Left ventricle myocardium inferior (tissue), 1 donor: ENCODE measurements at regions not wholly inside any gene's neighbourhood (a gene's known extent, or its start where the extent isn't known, plus 50 kb on each side); places are given as distances from the start of the nearest gene placed in this dataset.

Experiments used
- DNase-seq: peaks from one replicate; pipeline ENCODE4 v3.0.0-alpha.2; 2020
- H3K27ac ChIP-seq: fragments of 200-600 bp; replicated peaks from 2 replicates; pipeline ENCODE4 v1.8.0; 2021
- H3K27me3 ChIP-seq: fragments of 200-600 bp; 2 replicates; pipeline ENCODE4 v1.8.0; 2021; ENCODE audit warnings: low read depth
- H3K36me3 ChIP-seq: fragments of 200-600 bp; 2 replicates; pipeline ENCODE4 v1.8.0; 2021
- H3K4me1 ChIP-seq: fragments of 200-600 bp; 2 replicates; pipeline ENCODE4 v1.8.0; 2021
- H3K4me3 ChIP-seq: fragments of 200-600 bp; 2 replicates; pipeline ENCODE4 v1.8.0; 2021; ENCODE audit warnings: mild to moderate bottlenecking, moderate library complexity
- H3K9me3 ChIP-seq: fragments of 200-600 bp; replicated peaks from 2 replicates; pipeline ENCODE4 v1.8.0; 2021
- CTCF ChIP-seq: fragments of 200-600 bp; IDR thresholded peaks from 2 replicates; pipeline ENCODE4 v1.8.0; 2021; ENCODE audit warnings: antibody characterized with exemption, mild to moderate bottlenecking, borderline replicate concordance
- intact Hi-C: fragments of 100-400 bp; cut with micrococcal nuclease; formaldehyde crosslinking; loops from one replicate; pipeline ENCODE4 v1.11.0; 2022
- donor health status: DM: no; HTN: yes; CAD: no; lungs with severe emphysema.

DNA sequence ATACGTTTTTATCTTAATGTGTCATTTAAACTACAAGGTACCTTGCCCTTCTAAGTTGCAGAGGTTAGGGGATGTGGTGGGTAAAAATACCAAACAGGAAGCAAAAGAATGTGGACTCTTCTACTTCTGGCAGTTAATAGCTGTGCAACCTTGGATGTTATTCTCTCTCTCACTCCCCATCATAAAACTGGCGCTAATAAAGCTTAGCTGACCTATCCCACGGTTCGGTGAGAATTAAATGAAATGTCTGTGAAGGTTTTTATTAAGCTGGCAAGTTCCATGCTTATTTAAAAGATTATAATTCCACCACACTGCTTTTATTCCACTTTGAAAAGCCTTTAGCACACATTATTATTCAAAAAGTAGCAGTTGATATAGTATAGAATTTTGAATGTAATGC lies 127.8 kb upstream of the SLC22A23 start:
- Histone ChIP-seq H3K27ac (no peak overlapping the region), H3K9me3 (peaks cover 15% of the 10 kb centered on the region), H3K4me1 (no peaks in the 10 kb centered on the region), H3K4me3 (no peak overlapping the region), H3K36me3 (no peaks in the 10 kb centered on the region), H3K27me3 (peaks cover 13% of the 10 kb centered on the region)
- DNase-seq = no peak
- TF ChIP-seq CTCF = no peak
- intact Hi-C loops = no loop called here

DNA sequence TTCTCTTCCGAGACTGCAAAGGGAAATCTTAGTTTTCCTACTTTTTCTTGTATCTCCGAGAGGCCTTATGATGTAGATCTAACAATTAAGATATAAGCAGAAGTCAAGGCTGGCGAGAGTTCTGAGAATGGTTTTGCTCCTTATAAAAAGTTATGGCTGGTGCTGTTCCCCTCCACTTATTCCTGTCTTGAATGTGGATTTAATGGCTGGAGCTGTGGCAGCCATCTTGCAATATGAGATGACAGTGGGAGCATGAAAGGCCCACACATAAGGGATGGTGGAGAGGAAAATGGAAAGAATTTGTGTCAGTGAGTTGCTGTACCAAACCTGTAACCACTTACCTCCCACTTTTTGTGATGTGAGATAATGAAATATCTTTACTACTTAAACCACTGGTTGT lies 124.6 kb upstream of the SLC22A23 start:
- Histone ChIP-seq H3K4me1 (no peaks in the 10 kb centered on the region), H3K27me3 (peaks cover 25% of the 10 kb centered on the region), H3K36me3 (no peaks in the 10 kb centered on the region), H3K9me3 (no peaks in the 10 kb centered on the region), H3K27ac (no peak overlapping the region), H3K4me3 (no peak overlapping the region)
- TF ChIP-seq CTCF = no peak
- intact Hi-C loops = no loop called here
- no peak for DNase-seq

- H3K9me3 ChIP-seq = no peaks in the 10 kb centered on the region
- peaks cover 38% of the 10 kb centered on the region for H3K27me3 ChIP-seq
- no peaks in the 10 kb centered on the region for H3K36me3 ChIP-seq
- no peak for TF ChIP-seq CTCF
- H3K4me3 ChIP-seq = no peak overlapping the region
- no peak for DNase-seq
- intact Hi-C loops = no loop called here
- no peak overlapping the region for H3K27ac ChIP-seq
- H3K4me1 ChIP-seq = no peaks in the 10 kb centered on the region
These were observed 122.9 kb upstream of the SLC22A23 start for GRCh38 chr6:3579652-3580175.

DNA sequence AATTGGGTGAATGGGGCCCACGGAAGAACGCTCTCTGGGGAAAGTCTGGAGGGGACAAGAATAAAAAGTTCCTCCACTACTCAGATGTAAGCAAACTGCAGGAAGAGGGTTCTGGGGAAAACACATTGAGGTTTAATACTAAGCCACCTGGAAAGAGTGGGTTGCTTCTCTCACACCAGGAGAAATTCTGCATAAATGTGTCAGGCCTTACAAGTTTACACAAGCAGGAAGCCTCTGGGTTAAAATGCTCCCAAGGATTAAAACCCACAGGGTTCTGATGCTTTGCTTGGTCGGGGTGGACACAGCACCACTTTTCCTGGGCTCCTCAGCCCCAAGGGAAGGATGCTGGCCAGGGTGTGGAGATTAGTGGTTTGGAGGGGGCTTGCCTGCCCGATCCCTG lies 122.1 kb upstream of the SLC22A23 start:
- Histone ChIP-seq H3K36me3 (no peaks in the 10 kb centered on the region), H3K27ac (no peak overlapping the region), H3K27me3 (peaks cover 36% of the 10 kb centered on the region), H3K4me3 (no peak overlapping the region), H3K9me3 (no peaks in the 10 kb centered on the region), H3K4me1 (no peaks in the 10 kb centered on the region)
- no peak for TF ChIP-seq CTCF
- intact Hi-C loops = no loop called here
- no peak for DNase-seq

DNA sequence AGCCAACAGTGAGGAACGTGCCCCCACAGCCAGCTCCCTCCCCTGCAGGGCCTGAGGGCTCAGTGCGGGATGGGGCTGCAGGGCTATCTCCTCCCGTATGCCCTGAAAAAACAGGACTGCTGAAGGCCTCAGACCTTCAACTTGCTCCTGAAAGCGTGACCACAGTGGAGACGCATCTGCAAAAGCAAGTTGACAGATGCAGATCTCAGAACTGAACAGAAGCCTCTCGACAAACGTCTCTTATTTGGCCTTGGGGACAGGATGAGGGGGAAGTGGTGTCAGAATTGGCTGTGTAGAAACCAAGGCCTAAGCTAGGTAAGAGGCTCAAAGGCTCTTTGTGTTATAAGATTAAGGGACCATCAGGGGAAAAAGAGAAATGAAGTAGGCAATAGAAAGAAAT lies 120.7 kb upstream of the SLC22A23 start:
- no peak for TF ChIP-seq CTCF
- Histone ChIP-seq H3K4me1 (no peaks in the 10 kb centered on the region), H3K27ac (no peak overlapping the region), H3K27me3 (peaks cover 36% of the 10 kb centered on the region), H3K9me3 (no peaks in the 10 kb centered on the region), H3K4me3 (no peak overlapping the region), H3K36me3 (no peaks in the 10 kb centered on the region)
- intact Hi-C loops = no loop called here
- DNase-seq = no peak

- Histone ChIP-seq H3K9me3 (no peaks in the 10 kb centered on the region), H3K36me3 (no peaks in the 10 kb centered on the region), H3K27ac (no peak overlapping the region), H3K27me3 (peaks cover 53% of the 10 kb centered on the region), H3K4me3 (no peak overlapping the region), H3K4me1 (no peaks in the 10 kb centered on the region)
- no peak for TF ChIP-seq CTCF
- intact Hi-C loops = no loop called here
- DNase-seq = no peak
These were observed 118.9 kb upstream of the SLC22A23 start for GRCh38 chr6:3575701-3576100.
